ENCODE measurements at regions not wholly inside any gene's neighbourhood (a gene's known extent, or its start where the extent isn't known, plus 50 kb on each side); places are given as distances from the start of the nearest gene placed in this dataset.

DNA sequence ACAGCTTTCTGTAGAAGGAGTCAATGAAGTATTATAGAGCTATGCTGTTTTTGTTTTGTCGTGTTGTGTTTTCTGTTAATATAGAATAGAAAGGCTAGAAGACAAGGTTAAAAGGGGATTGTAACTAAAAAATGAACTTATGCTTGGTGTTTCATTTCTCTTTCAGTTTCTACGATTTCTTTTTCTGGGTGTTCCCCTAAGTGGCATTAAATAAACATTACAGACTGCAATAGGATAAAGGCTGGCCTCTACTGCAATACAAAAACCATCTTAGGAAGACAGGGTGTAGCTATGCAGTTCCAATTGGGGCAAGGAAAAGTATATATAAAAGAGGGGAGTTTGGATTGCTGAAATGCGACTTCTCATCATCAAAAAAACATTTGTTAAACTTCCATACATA lies 1609.7 kb upstream of the ACVR2A start:
- Histone ChIP-seq H3K4me1 (ENCODE audit: control insufficient read depth, insufficient read depth, low read length) (no peaks in the 10 kb centered on the region), H3K9me3 (ENCODE audit: control insufficient read depth, insufficient read depth, low read depth, low read length) (no peaks in the 10 kb centered on the region), H3K4me3 (ENCODE audit: low read depth, low read length) (no peak overlapping the region), H3K27ac (ENCODE audit: low read depth, low read length) (no peak overlapping the region), H3K9ac (ENCODE audit: low read length) (no peak overlapping the region), H3K36me3 (ENCODE audit: control insufficient read depth, insufficient read depth, low read length) (no peaks in the 10 kb centered on the region), H3K27me3 (ENCODE audit: control insufficient read depth, insufficient read depth, low read length) (no peaks in the 10 kb centered on the region)

DNA sequence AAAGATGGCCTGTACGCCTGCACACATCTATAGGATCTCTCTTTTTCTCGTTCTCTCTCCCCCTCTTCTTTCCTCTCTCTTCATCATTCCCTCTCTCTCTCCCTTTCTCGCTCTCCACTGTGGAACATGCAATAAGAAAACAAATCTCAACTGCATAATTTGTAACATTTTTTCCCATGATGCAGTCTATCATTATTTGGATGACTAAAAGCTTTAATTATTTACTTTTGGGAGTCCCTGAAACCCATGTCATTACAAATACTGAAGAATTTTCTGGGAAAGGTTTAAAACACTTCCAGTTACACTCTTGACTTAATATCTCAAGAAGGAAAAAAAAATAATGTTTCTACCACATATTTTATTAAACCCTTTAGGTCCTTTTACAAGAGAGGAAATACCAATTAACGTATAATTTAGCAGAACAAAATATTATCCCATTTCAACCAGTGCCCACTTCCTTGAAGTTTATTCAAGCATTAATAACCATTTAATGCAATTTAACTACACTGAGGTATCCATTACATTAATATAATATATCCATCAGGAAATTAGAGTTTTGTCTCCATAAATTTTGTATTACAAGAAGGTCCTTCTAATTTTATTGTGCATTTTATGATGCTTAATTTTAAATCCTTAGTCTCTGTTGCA lies 1615.2 kb upstream of the ACVR2A start:
- Histone ChIP-seq H3K9me3 (ENCODE audit: control insufficient read depth, insufficient read depth, low read depth, low read length) (no peaks in the 10 kb centered on the region), H3K4me3 (ENCODE audit: low read depth, low read length) (no peak overlapping the region), H3K9ac (ENCODE audit: low read length) (no peak overlapping the region), H3K27me3 (ENCODE audit: control insufficient read depth, insufficient read depth, low read length) (no peaks in the 10 kb centered on the region), H3K27ac (ENCODE audit: low read depth, low read length) (no peak overlapping the region), H3K36me3 (ENCODE audit: control insufficient read depth, insufficient read depth, low read length) (no peaks in the 10 kb centered on the region), H3K4me1 (ENCODE audit: control insufficient read depth, insufficient read depth, low read length) (no peaks in the 10 kb centered on the region)

DNA sequence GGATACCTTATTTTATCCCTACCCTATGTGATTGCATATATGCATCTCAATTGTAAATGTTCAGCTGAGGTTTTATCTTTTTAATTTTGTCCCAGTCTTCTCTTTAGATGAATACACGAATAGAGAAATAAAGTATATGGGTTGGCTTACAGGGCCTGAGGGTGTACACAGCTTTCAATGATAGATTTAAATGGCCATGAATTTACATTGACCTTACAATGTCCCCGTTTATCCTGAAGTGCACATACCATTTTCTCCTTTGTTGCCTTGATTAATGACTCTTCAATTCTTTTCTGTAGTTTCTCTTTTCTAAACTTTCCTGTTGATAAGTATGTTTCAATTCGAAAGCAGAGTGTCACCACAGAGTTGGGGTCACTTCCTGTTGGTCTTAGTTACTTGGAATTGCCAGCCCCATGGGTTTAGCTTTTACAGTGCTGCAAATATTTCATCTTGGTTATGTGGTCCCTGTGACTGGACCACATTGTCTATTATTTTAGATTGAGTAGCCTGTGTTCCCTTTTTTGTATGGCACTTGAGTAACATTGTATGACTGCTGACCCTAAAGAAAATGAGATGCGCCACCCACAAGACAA lies 1616.3 kb upstream of the ACVR2A start:
- H3K27ac ChIP-seq (ENCODE audit: low read depth, low read length) = no peak overlapping the region
- no peak overlapping the region for H3K9ac ChIP-seq (ENCODE audit: low read length)
- H3K36me3 ChIP-seq (ENCODE audit: control insufficient read depth, insufficient read depth, low read length) = no peaks in the 10 kb centered on the region
- H3K27me3 ChIP-seq (ENCODE audit: control insufficient read depth, insufficient read depth, low read length) = no peaks in the 10 kb centered on the region
- H3K4me3 ChIP-seq (ENCODE audit: low read depth, low read length) = no peak overlapping the region
- no peaks in the 10 kb centered on the region for H3K4me1 ChIP-seq (ENCODE audit: control insufficient read depth, insufficient read depth, low read length)
- no peaks in the 10 kb centered on the region for H3K9me3 ChIP-seq (ENCODE audit: control insufficient read depth, insufficient read depth, low read depth, low read length)

DNA sequence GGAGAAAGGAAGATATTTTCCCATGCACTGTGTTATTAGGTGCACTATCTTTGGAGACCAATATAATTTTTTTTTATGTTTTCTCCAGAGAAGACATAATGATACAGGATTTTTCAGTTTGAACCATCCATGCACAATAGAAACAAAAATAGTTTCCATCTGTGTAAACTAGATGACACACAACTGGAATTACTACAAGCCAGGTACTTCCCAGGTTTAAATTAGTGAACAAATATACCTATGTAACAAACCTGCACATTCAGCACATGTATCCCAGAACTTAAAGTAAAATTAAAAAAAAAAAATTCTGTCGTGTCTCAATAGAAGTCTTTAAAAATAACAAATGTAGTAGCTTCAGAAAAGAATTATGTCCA lies 1616.8 kb upstream of the ACVR2A start:
- no peaks in the 10 kb centered on the region for H3K4me1 ChIP-seq (ENCODE audit: control insufficient read depth, insufficient read depth, low read length)
- no peak overlapping the region for H3K4me3 ChIP-seq (ENCODE audit: low read depth, low read length)
- H3K9ac ChIP-seq (ENCODE audit: low read length) = no peak overlapping the region
- no peak overlapping the region for H3K27ac ChIP-seq (ENCODE audit: low read depth, low read length)
- H3K27me3 ChIP-seq (ENCODE audit: control insufficient read depth, insufficient read depth, low read length) = no peaks in the 10 kb centered on the region
- H3K36me3 ChIP-seq (ENCODE audit: control insufficient read depth, insufficient read depth, low read length) = no peaks in the 10 kb centered on the region
- no peaks in the 10 kb centered on the region for H3K9me3 ChIP-seq (ENCODE audit: control insufficient read depth, insufficient read depth, low read depth, low read length)

DNA sequence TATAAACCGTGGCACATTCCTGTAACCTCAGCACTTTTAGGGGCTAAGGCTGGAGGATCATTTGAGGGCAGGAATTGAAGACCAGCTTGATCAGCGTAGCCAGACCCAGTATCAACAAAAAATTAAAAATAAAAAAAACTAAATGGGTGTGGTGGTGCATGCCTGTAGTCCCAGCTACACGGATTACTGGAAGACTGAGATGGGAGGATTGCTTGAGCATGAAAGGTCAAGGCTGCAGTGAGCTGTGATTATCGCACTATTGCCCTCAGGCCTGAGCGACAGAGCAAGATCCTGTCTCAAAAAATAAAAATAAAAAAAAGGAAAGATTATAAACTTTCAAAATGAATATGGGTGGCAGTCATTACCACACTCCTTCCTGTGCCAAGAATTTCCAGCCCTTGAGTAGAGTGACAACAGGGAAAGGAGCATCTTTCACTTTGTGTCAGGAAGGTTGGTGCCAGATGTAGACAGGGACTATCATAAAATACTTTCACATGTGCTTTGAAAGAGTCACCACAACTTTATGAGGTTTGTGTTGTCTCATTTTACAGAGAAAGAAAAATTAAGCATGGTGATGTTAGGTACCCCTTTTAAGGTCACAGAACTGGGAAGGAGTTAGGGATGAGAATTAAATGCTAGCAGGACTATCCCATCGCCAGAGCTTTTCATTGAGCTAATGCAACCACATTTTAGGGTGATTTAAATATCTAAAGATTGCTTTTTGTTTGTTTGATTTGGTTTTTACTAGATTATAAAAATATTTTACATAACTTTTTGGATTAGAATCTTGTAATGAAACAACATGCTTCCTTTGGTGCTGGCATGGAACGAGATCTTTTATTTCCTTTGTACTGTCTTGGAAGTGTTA lies 1617.4 kb upstream of the ACVR2A start:
- Histone ChIP-seq H3K27me3 (ENCODE audit: control insufficient read depth, insufficient read depth, low read length) (no peaks in the 10 kb centered on the region), H3K9ac (ENCODE audit: low read length) (no peak overlapping the region), H3K27ac (ENCODE audit: low read depth, low read length) (no peak overlapping the region), H3K36me3 (ENCODE audit: control insufficient read depth, insufficient read depth, low read length) (no peaks in the 10 kb centered on the region), H3K4me1 (ENCODE audit: control insufficient read depth, insufficient read depth, low read length) (no peaks in the 10 kb centered on the region), H3K9me3 (ENCODE audit: control insufficient read depth, insufficient read depth, low read depth, low read length) (no peaks in the 10 kb centered on the region), H3K4me3 (ENCODE audit: low read depth, low read length) (no peak overlapping the region)

DNA sequence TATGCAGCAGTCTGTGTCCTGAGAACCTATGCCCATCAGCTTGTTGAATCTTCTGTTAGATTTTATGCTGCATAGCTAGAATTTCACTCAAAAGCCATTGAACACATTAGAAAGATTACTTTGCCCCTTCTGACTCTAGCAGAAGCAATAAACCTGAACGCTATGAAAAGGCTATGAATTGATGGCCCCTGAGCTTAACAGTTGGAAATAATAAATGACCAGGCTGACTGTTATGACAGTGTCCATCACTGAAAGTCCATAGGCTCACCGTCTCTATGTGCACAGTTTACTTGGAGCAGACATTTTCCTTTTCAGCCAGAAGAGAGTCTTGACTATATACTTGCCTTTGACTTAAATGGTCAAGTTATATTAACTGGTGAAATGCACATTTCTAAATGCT lies 1618.8 kb upstream of the ACVR2A start:
- Histone ChIP-seq H3K9ac (ENCODE audit: low read length) (no peak overlapping the region), H3K27ac (ENCODE audit: low read depth, low read length) (no peak overlapping the region), H3K36me3 (ENCODE audit: control insufficient read depth, insufficient read depth, low read length) (no peaks in the 10 kb centered on the region), H3K9me3 (ENCODE audit: control insufficient read depth, insufficient read depth, low read depth, low read length) (no peaks in the 10 kb centered on the region), H3K4me3 (ENCODE audit: low read depth, low read length) (no peak overlapping the region), H3K27me3 (ENCODE audit: control insufficient read depth, insufficient read depth, low read length) (no peaks in the 10 kb centered on the region), H3K4me1 (ENCODE audit: control insufficient read depth, insufficient read depth, low read length) (no peaks in the 10 kb centered on the region)

DNA sequence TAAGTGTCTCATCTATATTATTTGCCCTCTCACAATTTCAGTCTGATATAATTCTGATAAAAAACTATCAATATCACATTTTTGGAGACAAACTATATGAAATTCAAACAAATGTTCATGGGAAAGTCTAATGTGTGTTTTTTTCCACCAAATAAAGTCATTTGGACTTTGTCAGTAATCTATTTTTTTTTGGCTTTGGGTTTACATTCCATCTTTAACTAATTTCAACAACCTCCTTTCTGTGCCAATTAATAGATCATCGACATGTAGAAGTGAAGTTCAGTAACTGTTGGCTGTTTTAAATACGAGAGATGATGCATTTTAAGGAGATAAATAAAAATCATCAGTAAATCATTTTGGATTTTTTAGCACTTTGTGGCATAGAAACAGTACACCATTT lies 1623.0 kb upstream of the ACVR2A start:
- no peak overlapping the region for H3K27ac ChIP-seq (ENCODE audit: low read depth, low read length)
- H3K9ac ChIP-seq (ENCODE audit: low read length) = no peak overlapping the region
- H3K4me3 ChIP-seq (ENCODE audit: low read depth, low read length) = no peak overlapping the region
- H3K27me3 ChIP-seq (ENCODE audit: control insufficient read depth, insufficient read depth, low read length) = no peaks in the 10 kb centered on the region
- H3K4me1 ChIP-seq (ENCODE audit: control insufficient read depth, insufficient read depth, low read length) = no peaks in the 10 kb centered on the region
- H3K9me3 ChIP-seq (ENCODE audit: control insufficient read depth, insufficient read depth, low read depth, low read length) = no peaks in the 10 kb centered on the region
- H3K36me3 ChIP-seq (ENCODE audit: control insufficient read depth, insufficient read depth, low read length) = no peaks in the 10 kb centered on the region

DNA sequence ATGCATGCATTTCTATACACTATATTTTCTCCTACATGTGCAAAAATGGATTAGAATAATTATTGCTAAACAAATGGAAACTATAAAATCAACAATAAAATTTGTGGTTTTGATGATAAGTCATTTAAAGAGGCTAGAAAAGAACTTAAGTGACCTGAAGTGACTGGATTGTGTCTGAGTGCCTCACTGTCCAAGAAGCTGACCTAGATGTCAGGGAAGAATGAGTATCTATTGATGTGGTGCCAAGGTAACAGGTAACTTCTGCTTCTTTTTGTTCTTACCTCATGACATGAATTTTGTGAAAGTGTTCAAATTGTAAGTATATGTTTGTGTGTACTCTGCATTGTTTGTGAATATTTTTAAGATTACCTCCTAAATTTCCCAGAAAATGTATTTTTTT lies 1623.9 kb upstream of the ACVR2A start:
- Histone ChIP-seq H3K4me3 (ENCODE audit: low read depth, low read length) (no peak overlapping the region), H3K9ac (ENCODE audit: low read length) (no peak overlapping the region), H3K36me3 (ENCODE audit: control insufficient read depth, insufficient read depth, low read length) (no peaks in the 10 kb centered on the region), H3K4me1 (ENCODE audit: control insufficient read depth, insufficient read depth, low read length) (no peaks in the 10 kb centered on the region), H3K27me3 (ENCODE audit: control insufficient read depth, insufficient read depth, low read length) (no peaks in the 10 kb centered on the region), H3K27ac (ENCODE audit: low read depth, low read length) (no peak overlapping the region), H3K9me3 (ENCODE audit: control insufficient read depth, insufficient read depth, low read depth, low read length) (no peaks in the 10 kb centered on the region)

DNA sequence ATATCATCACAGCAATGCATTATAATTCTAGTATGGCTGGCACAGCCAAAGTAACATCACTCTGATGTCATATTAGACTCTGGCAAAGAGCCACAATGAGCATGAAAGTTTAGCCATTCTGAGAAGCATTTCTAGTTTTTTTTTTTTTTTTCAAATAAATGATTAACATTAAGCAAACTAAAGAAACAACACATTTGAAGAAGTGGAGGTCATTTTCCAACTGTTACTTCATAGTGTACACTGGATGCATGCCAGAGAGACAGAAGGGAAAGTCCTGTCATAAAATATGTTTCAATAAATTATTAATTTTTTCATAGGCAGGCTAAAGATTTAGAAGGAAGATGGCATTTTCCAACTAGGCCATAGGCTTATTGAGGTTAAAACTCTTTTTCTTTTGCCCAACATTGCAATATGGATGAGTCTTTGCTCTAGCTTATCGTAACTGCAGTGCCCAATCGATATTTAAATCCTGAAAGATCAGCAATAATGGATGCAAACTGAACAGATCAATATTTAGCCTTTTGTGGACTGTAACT lies 1630.4 kb upstream of the ACVR2A start:
- H3K4me1 ChIP-seq (ENCODE audit: control insufficient read depth, insufficient read depth, low read length) = no peaks in the 10 kb centered on the region
- no peaks in the 10 kb centered on the region for H3K27me3 ChIP-seq (ENCODE audit: control insufficient read depth, insufficient read depth, low read length)
- H3K9me3 ChIP-seq (ENCODE audit: control insufficient read depth, insufficient read depth, low read depth, low read length) = no peaks in the 10 kb centered on the region
- no peak overlapping the region for H3K4me3 ChIP-seq (ENCODE audit: low read depth, low read length)
- no peaks in the 10 kb centered on the region for H3K36me3 ChIP-seq (ENCODE audit: control insufficient read depth, insufficient read depth, low read length)
- no peak overlapping the region for H3K27ac ChIP-seq (ENCODE audit: low read depth, low read length)
- H3K9ac ChIP-seq (ENCODE audit: low read length) = no peak overlapping the region

DNA sequence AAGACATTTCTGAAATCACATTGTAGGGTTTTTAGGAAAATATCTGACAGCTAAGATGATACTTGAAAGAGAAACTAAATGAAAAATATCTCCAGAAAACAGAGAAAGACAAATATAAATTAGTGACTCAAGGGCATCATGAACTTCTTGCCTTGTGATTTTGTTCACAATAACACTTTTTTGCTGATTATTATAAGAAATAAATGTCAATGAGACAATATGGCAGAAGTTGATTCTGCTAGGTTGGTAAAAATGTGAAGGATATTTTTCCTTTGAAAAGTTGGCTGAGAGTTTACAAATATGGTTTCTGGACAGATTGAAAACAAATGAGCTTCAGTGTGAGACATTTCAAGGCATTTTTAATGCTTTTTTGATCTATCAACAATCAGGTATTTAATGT lies 1631.2 kb upstream of the ACVR2A start:
- Histone ChIP-seq H3K36me3 (ENCODE audit: control insufficient read depth, insufficient read depth, low read length) (no peaks in the 10 kb centered on the region), H3K27ac (ENCODE audit: low read depth, low read length) (peak overlapping the region; percentile 26; the same call in 1 of the 2 replicates), H3K9me3 (ENCODE audit: control insufficient read depth, insufficient read depth, low read depth, low read length) (no peaks in the 10 kb centered on the region), H3K4me3 (ENCODE audit: low read depth, low read length) (no peak overlapping the region), H3K4me1 (ENCODE audit: control insufficient read depth, insufficient read depth, low read length) (no peaks in the 10 kb centered on the region), H3K9ac (ENCODE audit: low read length) (no peak overlapping the region), H3K27me3 (ENCODE audit: control insufficient read depth, insufficient read depth, low read length) (no peaks in the 10 kb centered on the region)

DNA sequence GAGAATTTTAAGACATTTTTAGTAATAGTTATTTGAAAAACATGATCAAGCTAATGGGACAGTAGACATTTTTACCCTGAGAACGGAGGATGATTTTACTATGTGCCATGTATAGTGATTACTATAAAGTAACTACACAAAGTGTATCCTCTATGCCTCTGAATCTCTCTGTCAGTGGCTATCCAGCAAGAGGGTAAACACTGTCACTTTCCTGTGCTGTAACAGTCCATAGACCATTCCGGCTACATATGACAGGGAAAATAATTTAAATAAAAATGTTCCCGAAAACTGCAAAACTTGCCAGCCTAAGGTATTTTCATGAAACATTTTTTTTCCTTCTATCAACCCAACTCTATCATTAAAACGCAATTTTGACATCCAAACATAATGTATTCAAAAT lies 1632.2 kb upstream of the ACVR2A start:
- Histone ChIP-seq H3K9me3 (ENCODE audit: control insufficient read depth, insufficient read depth, low read depth, low read length) (no peaks in the 10 kb centered on the region), H3K27ac (ENCODE audit: low read depth, low read length) (no peak overlapping the region), H3K4me1 (ENCODE audit: control insufficient read depth, insufficient read depth, low read length) (no peaks in the 10 kb centered on the region), H3K4me3 (ENCODE audit: low read depth, low read length) (no peak overlapping the region), H3K9ac (ENCODE audit: low read length) (no peak overlapping the region), H3K27me3 (ENCODE audit: control insufficient read depth, insufficient read depth, low read length) (no peaks in the 10 kb centered on the region), H3K36me3 (ENCODE audit: control insufficient read depth, insufficient read depth, low read length) (no peaks in the 10 kb centered on the region)

All from HUES6 (cell line).